Natural killer cell treated with Interleukin-12 subunit alpha and Interleukin-12 subunit beta and Interleukin-15 and Interleukin-18, amount 100 ng/mL, for 72 hours (primary cell): ENCODE measurements at regions not wholly inside any gene's neighbourhood (a gene's known extent, or its start where the extent isn't known, plus 50 kb on each side); places are given as distances from the start of the nearest gene placed in this dataset.
A peak's percentile ranks its signal among the peaks of the same experiment; 100 is the strongest.
"Not testable (repeated sequence)": the region's sequence is repeated elsewhere in the genome, so short reads cannot be mapped to it uniquely, and the experiment has no call there.

Experiments used
- ATAC-seq, 2 donors: fragments of 150-1000 bp; cut with Tn5 transposase in 1 of 2; sonication (Bioruptor Pico), chemical (Tn5 transposase) in 1 of 2; 2 replicates each; pipeline ENCODE4 v1.10.0; 2021
- DNase-seq: peaks from one replicate; pipeline ENCODE4 v3.0.0; 2022; ENCODE audit warnings: low spot score
- H3K27ac Mint-ChIP-seq, 2 donors: 1 replicate in 1 of 2; 2 replicates in 1 of 2; pipeline ENCODE4 v1.8.0; 2022; ENCODE audit warnings: mixed read lengths in 2 of 2, mild to moderate bottlenecking in 1 of 2, moderate library complexity in 1 of 2
- H3K27me3 Mint-ChIP-seq, 2 donors: 1 replicate in 1 of 2; 2 replicates in 1 of 2; pipeline ENCODE4 v1.8.0; 2022; ENCODE audit warnings: mixed read lengths in 2 of 2
- H3K36me3 Mint-ChIP-seq: one replicate; pipeline ENCODE4 v1.8.0; 2022; ENCODE audit warnings: mixed read lengths
- H3K4me1 Mint-ChIP-seq, 2 donors: 1 replicate in 1 of 2; 2 replicates in 1 of 2; pipeline ENCODE4 v1.8.0; 2022; ENCODE audit warnings: low read depth in 2 of 2, mixed read lengths in 2 of 2, mild to moderate bottlenecking in 1 of 2
- H3K4me3 Mint-ChIP-seq: one replicate; pipeline ENCODE4 v1.8.0; 2022; ENCODE audit warnings: mixed read lengths
- H3K9me3 Mint-ChIP-seq: 2 replicates; pipeline ENCODE4 v1.8.0; 2022; ENCODE audit warnings: mixed read lengths

DNA sequence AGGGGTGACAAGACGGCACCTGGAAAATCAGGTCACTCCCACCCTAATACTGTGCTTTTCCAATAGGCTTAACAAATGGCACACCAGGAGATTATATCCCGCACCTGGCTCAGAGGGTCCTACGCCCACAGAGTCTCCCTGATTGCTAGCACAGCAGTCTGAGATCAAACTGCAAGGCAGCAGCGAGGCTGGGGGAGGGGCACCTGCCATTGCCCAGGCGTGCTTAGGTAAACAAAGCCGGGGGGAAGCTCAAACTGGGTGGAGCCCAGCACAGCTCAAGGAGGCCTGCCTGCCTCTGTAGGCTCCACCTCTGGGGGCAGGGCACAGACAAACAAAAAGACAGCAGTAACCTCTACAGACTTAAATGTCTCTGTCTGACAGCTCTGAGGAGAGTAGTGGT lies 87.4 kb upstream of the PCED1B start:
- not testable (repeated sequence) for ATAC-seq, H3K4me1 Mint-ChIP-seq, H3K4me3 Mint-ChIP-seq, DNase-seq, H3K27ac Mint-ChIP-seq, H3K36me3 Mint-ChIP-seq
- H3K27me3 Mint-ChIP-seq = peaks cover 32 to 35% of the 10 kb centered on the region in 2 donors
- peaks cover 15% of the 10 kb centered on the region for H3K9me3 Mint-ChIP-seq

DNA sequence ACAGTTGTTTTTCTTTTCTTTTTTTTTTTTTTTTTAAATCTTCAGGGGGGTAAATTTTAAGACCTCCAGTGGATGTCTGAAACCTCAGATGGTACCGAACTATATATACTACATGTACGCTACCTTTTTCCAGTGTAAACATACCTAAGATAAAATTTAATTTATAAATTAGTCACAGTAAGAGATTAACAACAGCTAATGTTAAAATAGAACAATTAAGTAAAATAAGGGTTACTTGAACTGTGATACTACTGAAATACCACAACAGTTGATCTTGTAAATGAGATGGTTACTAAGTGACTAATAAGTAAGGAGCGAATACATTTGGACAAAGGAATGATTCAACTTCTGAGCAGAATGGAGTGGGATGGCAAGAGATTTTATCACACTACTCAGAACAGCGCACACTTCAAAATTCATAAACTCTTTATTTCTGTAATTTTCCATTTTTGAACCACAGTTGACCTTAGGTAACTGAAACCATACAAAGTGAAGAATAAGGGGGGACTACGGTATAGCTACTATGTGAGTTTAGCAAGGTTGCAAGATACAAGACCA lies 80.5 kb upstream of the PCED1B start:
- Mint-ChIP-seq H3K27me3 (peaks cover 23 to 34% of the 10 kb centered on the region in 2 donors), H3K27ac (no peak overlapping the region), H3K36me3 (no peaks in the 10 kb centered on the region), H3K4me3 (no peak overlapping the region), H3K4me1 (no peaks in the 10 kb centered on the region), H3K9me3 (peaks cover 4% of the 10 kb centered on the region)
- no peak for ATAC-seq
- no peak for DNase-seq

DNA sequence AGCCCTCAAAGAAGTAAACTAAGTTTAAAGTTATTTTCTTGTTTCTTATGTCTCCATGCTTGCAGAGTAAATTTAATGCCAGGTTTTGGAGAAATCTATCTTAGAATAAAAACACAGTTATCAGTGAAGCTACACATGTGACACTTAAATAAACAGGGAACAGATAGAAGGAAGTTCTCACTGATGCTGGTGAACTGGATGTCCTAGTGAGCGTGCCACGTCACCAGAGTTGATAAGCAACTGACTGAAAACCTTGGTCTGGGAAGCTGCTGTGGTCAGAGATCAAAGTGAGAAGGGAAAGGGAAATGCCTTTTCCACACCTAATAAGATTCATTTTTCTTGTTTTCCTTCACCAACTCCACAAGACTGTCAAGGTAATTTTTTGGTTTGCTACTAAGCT lies 74.8 kb upstream of the PCED1B start:
- DNase-seq = no peak
- H3K36me3 Mint-ChIP-seq = no peaks in the 10 kb centered on the region
- peaks cover 36 to 56% of the 10 kb centered on the region in 2 donors for H3K27me3 Mint-ChIP-seq
- no peak overlapping the region for H3K27ac Mint-ChIP-seq
- no peaks in the 10 kb centered on the region for H3K4me1 Mint-ChIP-seq
- peaks cover 2% of the 10 kb centered on the region for H3K9me3 Mint-ChIP-seq
- no peak for ATAC-seq
- no peak overlapping the region for H3K4me3 Mint-ChIP-seq

DNA sequence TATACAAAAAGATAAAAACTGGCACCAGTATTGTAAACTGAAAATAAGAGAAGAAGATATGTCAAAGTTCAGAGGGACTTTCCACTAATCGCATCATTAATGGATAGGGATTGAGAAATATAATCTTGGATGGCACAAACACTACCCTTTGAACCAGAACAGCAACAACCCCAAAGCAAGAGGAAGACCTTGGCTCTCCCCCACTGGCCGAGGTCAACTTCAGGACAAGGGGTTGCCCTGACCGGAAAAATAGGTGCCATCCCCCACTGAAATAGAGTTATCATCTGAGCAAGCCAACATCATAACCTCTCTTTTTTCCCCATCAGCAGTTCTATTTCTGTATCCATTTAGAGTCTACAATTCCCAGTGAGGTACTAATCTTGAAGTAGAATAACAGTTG lies 72.4 kb upstream of the PCED1B start:
- Mint-ChIP-seq H3K27me3 (peaks cover 29 to 56% of the 10 kb centered on the region in 2 donors), H3K4me3 (no peak overlapping the region), H3K36me3 (no peaks in the 10 kb centered on the region), H3K9me3 (peaks cover 2% of the 10 kb centered on the region), H3K4me1 (no peaks in the 10 kb centered on the region), H3K27ac (no peak overlapping the region)
- DNase-seq (no peak), ATAC-seq (no peak)

DNA sequence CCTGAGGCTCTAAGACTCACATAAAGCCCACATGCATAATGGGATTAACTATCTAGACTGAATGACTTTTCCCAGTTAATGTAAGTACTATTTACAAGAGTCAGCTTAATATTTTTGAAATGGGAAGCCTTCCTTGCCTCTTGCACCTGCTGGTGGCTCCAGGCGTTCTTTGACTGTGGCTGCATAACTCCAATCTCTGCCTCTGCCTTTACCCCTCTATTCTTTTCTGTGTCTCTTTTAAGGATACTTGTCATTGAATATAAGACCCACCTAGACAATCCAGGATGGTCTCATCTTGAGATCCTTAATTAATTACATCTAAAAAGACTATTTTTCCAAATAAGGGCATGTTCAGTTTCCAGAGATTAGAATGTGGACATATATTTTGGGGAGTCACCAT lies 66.9 kb upstream of the PCED1B start:
- Mint-ChIP-seq H3K4me3 (no peak overlapping the region), H3K36me3 (no peaks in the 10 kb centered on the region), H3K27me3 (peaks cover 21 to 49% of the 10 kb centered on the region in 2 donors), H3K9me3 (peaks cover 2% of the 10 kb centered on the region), H3K4me1 (peaks cover 0 to 5% of the 10 kb centered on the region in 2 donors), H3K27ac (no peak overlapping the region)
- DNase-seq (no peak), ATAC-seq (no peak)

DNA sequence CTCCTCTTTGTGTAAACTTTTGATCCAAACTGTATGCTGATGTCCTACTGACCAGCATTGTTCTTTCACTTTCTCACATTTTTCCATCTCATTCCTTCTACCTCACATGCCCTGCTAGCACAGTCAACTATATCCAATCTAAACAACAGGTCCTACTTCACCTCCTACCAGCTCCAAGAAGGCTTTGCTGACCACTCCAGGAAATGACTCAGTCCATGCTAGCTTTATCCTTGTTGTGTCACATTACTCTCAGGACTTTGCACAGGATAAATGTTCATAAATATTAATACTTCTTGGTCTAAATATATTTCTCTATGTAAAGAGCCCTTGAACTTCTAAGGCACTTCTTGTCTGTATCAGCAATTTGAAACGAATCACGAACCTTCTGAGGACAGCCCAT lies 64.9 kb upstream of the PCED1B start:
- Mint-ChIP-seq H3K4me3 (no peak overlapping the region), H3K27me3 (peaks cover 24 to 55% of the 10 kb centered on the region in 2 donors), H3K36me3 (no peaks in the 10 kb centered on the region), H3K9me3 (no peaks in the 10 kb centered on the region), H3K4me1 (peaks cover 0 to 5% of the 10 kb centered on the region in 2 donors), H3K27ac (no peak overlapping the region)
- DNase-seq = no peak
- no peak for ATAC-seq

DNA sequence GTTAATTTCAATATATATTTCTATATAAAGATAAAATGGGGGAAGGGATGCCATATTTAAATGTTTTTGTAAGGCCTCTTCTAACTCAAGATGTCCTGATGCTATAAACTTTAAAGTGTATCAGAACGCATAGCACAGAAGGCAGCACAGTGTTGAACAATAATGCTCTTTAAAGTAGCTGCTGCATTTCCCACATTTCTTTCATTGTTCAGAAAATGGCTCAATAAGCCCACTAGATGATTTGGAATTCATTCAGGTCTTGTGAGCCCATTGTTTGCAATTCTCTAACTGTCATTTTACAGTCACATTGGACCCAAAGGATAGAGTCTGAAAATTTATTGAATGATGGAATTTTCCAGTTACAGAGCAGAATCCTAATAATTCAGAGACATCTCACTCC lies 64.0 kb upstream of the PCED1B start:
- H3K4me3 Mint-ChIP-seq = no peak overlapping the region
- H3K4me1 Mint-ChIP-seq = peaks cover 0 to 5% of the 10 kb centered on the region in 2 donors
- no peak overlapping the region for H3K27ac Mint-ChIP-seq
- H3K9me3 Mint-ChIP-seq = no peaks in the 10 kb centered on the region
- peaks cover 28 to 58% of the 10 kb centered on the region in 2 donors for H3K27me3 Mint-ChIP-seq
- DNase-seq = no peak
- H3K36me3 Mint-ChIP-seq = no peaks in the 10 kb centered on the region
- ATAC-seq = no peak

DNA sequence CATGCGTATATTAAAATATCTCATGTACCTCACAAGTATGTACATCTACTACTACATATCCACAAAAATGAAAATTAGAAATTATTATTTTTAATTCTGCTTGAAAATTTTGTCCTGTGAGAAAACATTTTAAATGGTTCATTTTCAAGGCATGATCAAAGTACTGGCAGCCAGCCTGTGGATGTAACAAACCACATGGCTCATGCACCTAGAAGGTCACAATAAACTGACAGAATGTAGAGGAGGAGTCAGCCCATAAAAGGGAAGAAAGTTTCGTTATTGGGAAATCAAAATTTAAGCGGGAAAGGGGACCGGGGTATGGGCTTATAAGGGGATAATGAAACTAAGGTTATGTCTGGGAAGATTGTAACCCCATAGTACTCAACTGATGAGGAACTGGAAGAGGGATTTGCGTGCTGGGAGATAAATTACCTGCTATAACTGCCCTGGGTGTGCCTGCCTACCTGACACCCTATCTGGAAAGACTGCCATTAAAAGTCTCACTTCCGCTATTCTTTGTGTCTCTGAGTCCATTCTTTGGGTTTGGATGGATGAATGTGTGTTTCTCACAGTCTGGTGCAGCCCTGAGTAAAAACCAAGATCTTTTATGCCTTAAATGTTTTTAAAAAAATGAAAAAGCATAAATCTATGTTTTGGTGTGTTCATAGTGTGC lies 62.2 kb upstream of the PCED1B start:
- peaks cover 0 to 5% of the 10 kb centered on the region in 2 donors for H3K4me1 Mint-ChIP-seq
- H3K27ac Mint-ChIP-seq = no peak overlapping the region
- ATAC-seq = no peak
- H3K27me3 Mint-ChIP-seq = peaks cover 32 to 51% of the 10 kb centered on the region in 2 donors
- DNase-seq = no peak
- no peaks in the 10 kb centered on the region for H3K36me3 Mint-ChIP-seq
- H3K9me3 Mint-ChIP-seq = no peaks in the 10 kb centered on the region
- H3K4me3 Mint-ChIP-seq = no peak overlapping the region

DNA sequence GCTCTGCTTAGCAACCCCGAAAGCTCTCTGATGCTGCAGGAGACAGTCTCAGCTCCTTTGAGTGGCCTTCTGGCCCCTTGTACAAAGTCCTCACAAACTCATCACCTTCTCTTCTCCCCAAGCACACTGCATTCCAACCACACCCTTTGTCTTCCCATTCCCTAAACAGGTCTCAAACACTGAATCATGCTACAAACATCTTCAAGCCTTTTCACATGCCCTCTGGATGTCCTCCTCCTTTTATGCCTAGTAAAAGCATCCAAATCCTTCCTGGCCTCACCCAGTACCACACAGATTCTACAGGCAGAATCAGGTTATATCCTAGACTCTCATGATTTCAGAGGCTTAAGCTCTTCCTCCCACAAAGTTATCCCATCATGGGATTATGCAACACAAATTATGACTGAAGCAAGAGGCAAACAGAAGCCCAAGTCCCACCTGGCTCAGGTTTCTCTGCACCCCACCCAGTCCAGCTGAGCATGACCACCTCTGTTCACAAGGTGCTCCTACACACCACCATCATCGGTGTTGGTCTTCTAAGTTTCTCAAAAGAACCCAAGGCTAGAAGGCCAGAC lies 61.4 kb upstream of the PCED1B start:
- peaks cover 32 to 51% of the 10 kb centered on the region in 2 donors for H3K27me3 Mint-ChIP-seq
- no peak overlapping the region for H3K27ac Mint-ChIP-seq
- no peak overlapping the region for H3K4me3 Mint-ChIP-seq
- DNase-seq (no peak), ATAC-seq (no peak)
- H3K9me3 Mint-ChIP-seq = no peaks in the 10 kb centered on the region
- H3K4me1 Mint-ChIP-seq = peaks cover 0 to 5% of the 10 kb centered on the region in 2 donors
- no peaks in the 10 kb centered on the region for H3K36me3 Mint-ChIP-seq

DNA sequence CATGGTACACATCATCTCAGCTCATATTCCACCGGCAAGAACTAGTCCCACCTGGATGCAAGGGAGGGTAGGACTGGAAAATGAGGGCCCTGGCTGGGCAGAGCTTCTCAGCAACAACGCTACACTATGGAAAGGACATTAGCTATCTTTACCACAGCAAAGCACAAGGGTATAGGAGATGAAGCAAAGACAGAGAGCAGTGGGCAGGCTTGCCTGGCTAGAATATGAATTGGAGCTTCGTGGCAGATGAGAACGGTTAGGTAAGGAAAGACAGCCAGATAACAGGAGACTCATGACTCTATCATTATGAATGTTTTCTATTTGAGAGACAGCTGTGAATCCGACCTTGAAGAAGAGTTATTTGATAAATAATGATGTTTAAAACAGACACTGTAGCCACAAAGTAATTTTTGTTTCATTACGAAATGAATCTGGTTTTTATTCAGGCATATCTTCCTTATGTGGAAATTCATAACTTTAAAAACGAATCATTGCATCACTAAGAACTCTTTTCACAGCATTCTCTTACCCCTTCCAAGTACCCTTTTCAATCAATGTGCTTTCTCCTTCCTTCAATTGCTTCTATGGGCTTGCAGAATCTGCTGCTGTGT lies 59.1 kb upstream of the PCED1B start:
- Mint-ChIP-seq H3K36me3 (no peaks in the 10 kb centered on the region), H3K9me3 (no peaks in the 10 kb centered on the region), H3K27me3 (peaks cover 35 to 45% of the 10 kb centered on the region in 2 donors), H3K27ac (no peak overlapping the region), H3K4me1 (no peaks in the 10 kb centered on the region), H3K4me3 (no peak overlapping the region)
- DNase-seq (no peak), ATAC-seq (no peak)

DNA sequence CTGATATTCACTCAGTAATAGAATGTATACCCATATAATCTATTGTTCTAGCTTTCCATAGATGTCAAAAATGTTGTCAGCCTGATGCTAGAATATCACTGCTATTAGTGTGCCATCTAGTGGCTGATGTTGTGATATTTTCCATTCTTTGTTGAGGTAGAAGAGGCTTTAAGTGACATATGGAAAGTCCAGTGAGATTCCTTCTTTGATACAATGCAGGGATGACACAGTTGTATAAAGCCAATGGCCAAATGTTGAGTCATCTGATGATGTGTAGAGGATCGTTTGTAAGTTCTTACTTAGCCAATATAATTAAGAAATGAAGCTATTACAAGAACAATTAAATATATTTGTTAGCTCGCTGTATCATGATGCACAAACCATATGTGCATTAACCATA lies 58.1 kb upstream of the PCED1B start:
- peaks cover 42 to 52% of the 10 kb centered on the region in 2 donors for H3K27me3 Mint-ChIP-seq
- DNase-seq = no peak
- ATAC-seq = peak in 1 of 2 donors; percentile 43
- no peak overlapping the region for H3K27ac Mint-ChIP-seq
- no peaks in the 10 kb centered on the region for H3K9me3 Mint-ChIP-seq
- no peak overlapping the region for H3K4me3 Mint-ChIP-seq
- no peaks in the 10 kb centered on the region for H3K4me1 Mint-ChIP-seq
- no peaks in the 10 kb centered on the region for H3K36me3 Mint-ChIP-seq

DNA sequence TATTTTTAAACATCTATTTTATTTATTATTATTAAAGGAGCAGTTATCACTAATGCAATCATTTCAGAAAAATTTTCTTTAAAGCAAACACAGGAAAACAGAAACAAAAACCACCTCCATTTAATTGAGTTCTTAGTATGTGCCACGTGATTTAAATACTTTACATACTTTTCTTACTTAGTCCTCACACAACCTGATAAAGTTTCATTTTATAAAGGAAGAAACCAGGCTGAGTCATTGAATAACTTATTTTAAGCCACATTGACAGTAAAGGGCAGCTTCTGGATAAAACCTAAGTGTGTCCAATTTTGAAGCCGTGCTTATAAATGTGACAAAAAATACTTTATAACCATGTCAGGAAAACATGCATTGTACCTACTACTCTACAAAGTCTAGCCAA lies 57.1 kb upstream of the PCED1B start:
- no peaks in the 10 kb centered on the region for H3K9me3 Mint-ChIP-seq

DNA sequence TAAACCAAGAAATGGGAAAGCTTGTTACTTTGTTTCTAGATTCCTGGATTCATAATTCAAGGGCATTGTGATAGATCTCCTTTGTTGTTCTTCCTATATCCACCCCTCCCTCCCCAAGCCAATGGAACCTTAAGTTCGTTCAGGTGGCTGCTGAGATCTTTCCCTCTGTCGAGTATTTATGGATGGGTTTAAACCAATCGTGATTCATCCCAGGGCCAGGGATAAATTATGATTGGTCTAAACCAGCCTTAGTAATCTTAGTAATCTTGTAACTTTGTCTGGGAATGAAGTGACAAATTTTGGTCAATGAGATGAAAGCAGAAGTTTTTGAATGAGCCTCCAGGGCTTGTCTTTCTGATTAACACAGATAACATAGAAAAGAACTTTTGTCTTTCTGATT lies 56.1 kb upstream of the PCED1B start:
- no peaks in the 10 kb centered on the region for H3K36me3 Mint-ChIP-seq
- ATAC-seq (no peak), DNase-seq (no peak)
- H3K9me3 Mint-ChIP-seq = no peaks in the 10 kb centered on the region
- H3K27me3 Mint-ChIP-seq = peaks cover 34 to 35% of the 10 kb centered on the region in 2 donors
- H3K4me1 Mint-ChIP-seq = no peaks in the 10 kb centered on the region
- H3K4me3 Mint-ChIP-seq = no peak overlapping the region
- H3K27ac Mint-ChIP-seq = no peak overlapping the region

More for the DNA sequence above, 57.1 kb upstream of the PCED1B start:
- no peak for ATAC-seq
- H3K4me1 Mint-ChIP-seq = no peaks in the 10 kb centered on the region
- no peaks in the 10 kb centered on the region for H3K36me3 Mint-ChIP-seq
- no peak overlapping the region for H3K27ac Mint-ChIP-seq
- DNase-seq = no peak
- no peak overlapping the region for H3K4me3 Mint-ChIP-seq
- peaks cover 39 to 45% of the 10 kb centered on the region in 2 donors for H3K27me3 Mint-ChIP-seq

DNA sequence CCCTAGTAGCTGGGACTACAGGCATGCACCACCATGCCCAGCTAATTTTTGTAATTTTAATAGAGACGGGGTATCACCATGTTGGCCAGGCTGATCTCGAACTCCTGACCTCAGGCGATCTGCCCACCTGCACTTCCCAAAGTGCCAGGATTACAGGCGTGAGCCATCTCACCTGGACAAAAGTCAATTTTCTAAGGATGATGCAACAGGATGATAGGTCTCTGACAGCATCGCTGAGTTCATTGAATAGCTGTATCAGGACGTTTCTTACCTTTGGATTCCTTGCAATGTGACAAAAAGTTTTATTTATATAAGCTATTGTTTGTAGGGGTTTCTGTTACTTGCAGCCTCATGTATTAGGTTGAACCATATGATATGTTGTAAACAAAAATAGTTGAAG lies 55.5 kb upstream of the PCED1B start:
- DNase-seq (no peak), ATAC-seq (no peak)
- Mint-ChIP-seq H3K27ac (no peak overlapping the region), H3K27me3 (peaks cover 28 to 29% of the 10 kb centered on the region in 2 donors), H3K36me3 (no peaks in the 10 kb centered on the region), H3K4me1 (no peaks in the 10 kb centered on the region), H3K9me3 (no peaks in the 10 kb centered on the region), H3K4me3 (no peak overlapping the region)
